Urinary bladder (tissue), 3 donors: ENCODE measurements at regions not wholly inside any gene's neighbourhood (a gene's known extent, or its start where the extent isn't known, plus 50 kb on each side); places are given as distances from the start of the nearest gene placed in this dataset.
"Not testable (repeated sequence)": the region's sequence is repeated elsewhere in the genome, so short reads cannot be mapped to it uniquely, and the experiment has no call there.

ENCODE experiments used
- DNase-seq: peaks from one replicate; pipeline ENCODE4 v3.0.0-alpha.2; 2015; ENCODE audit errors: extremely low spot score
- H3K27ac ChIP-seq: one replicate; pipeline ENCODE4 v1.5.1; 2013; ENCODE audit warnings: low read depth, mild to moderate bottlenecking, moderate library complexity
- H3K36me3 ChIP-seq: one replicate; pipeline ENCODE4 v1.6.1; 2013; ENCODE audit warnings: mild to moderate bottlenecking, moderate library complexity; ENCODE audit not compliant: insufficient read depth
- H3K4me1 ChIP-seq: one replicate; pipeline ENCODE4 v1.6.1; 2013; ENCODE audit warnings: mild to moderate bottlenecking, moderate library complexity; ENCODE audit not compliant: insufficient read depth
- H3K4me3 ChIP-seq: one replicate; pipeline ENCODE4 v1.5.1; 2013; ENCODE audit warnings: low read depth, low read length
- WGBS: extraction: QIAGEN DNeasy Blood & Tissue Kit; methylation state at CpG from one replicate; pipeline ENCODE4 v1.1.7; 2013; 5-methylcytosine and 5-hydroxymethylcytosine counted together
- donor health status: healthy with polysubstance abuse.
- donor health status: healthy.

DNA sequence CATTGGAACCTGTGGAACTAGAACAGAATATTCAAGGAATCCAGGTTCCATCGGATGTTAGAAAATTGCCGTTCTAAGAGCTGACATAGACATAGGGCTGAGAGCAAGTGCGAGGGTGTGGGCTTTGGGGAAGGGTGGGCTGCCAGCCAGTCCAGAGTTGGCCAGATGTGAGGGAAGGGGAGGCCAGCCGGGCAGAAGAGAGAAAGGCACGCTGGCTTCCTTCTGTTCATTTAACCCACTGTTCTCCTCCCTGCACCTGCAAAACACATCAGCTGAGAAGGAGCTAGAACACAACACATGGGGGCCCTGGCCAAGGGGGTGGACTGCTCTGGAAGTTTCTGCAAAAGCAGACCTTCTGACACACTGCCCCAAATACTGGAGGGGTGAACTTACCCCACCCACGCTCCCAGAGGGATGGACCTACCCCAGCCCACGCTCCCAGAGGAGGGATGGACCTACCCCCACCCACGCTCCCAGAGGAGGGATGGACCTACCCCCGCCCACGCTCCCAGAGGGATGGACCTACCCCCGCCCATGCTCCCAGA lies 98.0 kb downstream of the SHANK2 start:
- H3K36me3 ChIP-seq = no peaks in the 10 kb centered on the region
- H3K4me1 ChIP-seq = no peaks in the 10 kb centered on the region
- H3K27ac ChIP-seq = no peak overlapping the region
- no peak overlapping the region for H3K4me3 ChIP-seq
- DNase-seq = no peak
- 66% methylated on average over 11 of the region's 11 CpGs for WGBS

DNA sequence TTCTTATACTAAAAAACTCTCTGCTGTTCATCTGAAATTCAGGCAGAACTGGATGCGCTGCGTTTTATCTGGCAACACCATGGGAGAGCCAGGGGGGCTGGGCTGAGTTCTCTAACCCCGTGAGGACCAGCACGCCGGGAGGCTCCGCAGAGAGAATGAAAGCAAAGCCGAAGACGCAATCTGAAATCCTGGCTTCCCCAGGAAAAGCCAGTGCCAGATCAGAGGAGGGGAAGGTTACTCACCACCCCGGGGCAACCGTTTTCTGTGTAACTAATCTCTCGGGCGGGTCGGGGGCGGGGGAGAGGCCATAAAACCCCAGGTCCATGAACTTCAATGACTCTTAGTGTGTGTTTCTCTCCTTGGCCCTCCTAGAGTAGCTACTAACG lies 99.4 kb downstream of the SHANK2 start:
- Histone ChIP-seq H3K4me3 (peak overlapping the region; percentile 1), H3K4me1 (no peaks in the 10 kb centered on the region), H3K36me3 (no peaks in the 10 kb centered on the region), H3K27ac (no peak overlapping the region)
- no peak for DNase-seq
- whole genome bisulfite sequencing = 2% methylated on average over 15 of the region's 15 CpGs

DNA sequence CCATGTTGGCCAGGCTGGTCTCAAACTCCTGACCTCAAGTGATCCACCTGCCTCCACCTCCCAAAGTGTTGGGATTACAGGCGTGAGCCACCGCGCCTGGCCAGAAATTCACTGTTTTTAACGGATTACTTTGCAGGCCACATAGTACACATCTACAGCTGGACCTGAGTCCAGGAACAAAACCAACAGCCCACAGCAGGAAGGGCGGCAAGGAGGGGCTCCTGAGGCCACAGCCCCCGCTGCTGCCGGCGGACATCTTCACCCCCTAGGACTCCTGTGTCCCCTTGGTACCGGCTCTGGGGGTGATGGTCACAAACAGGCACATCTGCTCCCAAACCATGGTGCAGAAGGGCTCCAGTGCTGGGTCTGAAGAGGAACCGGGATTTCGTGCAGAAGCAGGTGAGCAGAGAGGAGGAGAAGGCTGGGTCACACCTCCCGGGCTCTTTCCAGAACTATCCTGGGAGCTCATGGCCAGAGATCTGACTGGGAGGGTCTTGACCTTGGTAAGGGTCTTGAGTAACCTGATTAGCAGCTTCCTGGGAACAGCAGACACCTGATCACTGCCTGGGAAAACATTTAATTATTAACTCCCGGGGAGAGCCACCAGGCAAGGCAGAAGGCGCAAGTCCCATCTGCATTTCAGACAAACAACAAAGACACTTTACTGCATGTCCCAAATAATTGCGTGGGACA lies 99.9 kb downstream of the SHANK2 start:
- not testable (repeated sequence) for H3K4me3 ChIP-seq, DNase-seq, H3K4me1 ChIP-seq, H3K36me3 ChIP-seq, H3K27ac ChIP-seq
- WGBS = 60% methylated on average over 15 of the region's 15 CpGs

DNA sequence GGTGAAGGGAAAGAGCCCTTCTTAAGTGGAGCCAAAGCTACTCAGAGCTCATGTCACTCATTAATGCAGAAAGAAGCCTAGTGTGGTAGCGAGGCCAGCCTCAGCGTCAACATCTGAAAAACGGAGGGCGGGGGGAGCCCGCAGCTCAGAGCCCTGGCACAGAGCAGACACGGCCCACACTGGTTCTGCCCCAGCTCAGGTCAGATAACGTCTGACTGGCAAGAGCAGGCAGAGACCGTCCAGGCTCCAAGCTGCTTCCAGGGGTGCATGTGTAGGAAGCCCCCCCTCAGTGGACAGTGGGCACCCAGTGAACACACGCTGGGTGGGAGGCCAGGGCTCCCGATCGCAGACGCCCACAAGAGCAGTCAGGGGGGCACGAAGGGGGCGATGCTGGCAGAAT lies 100.8 kb downstream of the SHANK2 start:
- H3K4me3 ChIP-seq = no peak overlapping the region
- DNase-seq = no peak
- H3K36me3 ChIP-seq = no peaks in the 10 kb centered on the region
- no peak overlapping the region for H3K27ac ChIP-seq
- H3K4me1 ChIP-seq = no peaks in the 10 kb centered on the region
- WGBS = 81% methylated on average over 14 of the region's 14 CpGs

DNA sequence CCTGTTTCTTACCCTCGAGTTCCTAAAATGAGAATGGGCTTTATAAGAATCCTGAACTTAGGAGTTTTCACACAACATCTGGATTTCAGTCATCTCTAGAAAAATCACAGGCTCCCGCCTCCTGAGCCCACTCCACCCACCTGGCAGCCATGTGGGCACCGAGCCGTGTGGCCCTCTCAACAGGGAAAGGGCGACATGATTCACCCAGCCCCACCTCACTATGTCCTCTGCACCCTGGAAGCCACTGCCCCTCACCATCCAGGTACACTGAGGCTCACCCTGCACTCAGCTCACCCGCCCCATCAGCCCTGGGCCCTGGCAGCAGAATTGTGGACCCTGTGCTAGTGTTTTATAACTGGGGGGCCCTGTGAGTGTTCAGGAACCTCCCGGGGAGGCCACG lies 101.5 kb downstream of the SHANK2 start:
- no peak overlapping the region for H3K27ac ChIP-seq
- no peaks in the 10 kb centered on the region for H3K36me3 ChIP-seq
- no peaks in the 10 kb centered on the region for H3K4me1 ChIP-seq
- 87% methylated on average over 8 of the region's 8 CpGs for WGBS
- H3K4me3 ChIP-seq = no peak overlapping the region
- no peak for DNase-seq

DNA sequence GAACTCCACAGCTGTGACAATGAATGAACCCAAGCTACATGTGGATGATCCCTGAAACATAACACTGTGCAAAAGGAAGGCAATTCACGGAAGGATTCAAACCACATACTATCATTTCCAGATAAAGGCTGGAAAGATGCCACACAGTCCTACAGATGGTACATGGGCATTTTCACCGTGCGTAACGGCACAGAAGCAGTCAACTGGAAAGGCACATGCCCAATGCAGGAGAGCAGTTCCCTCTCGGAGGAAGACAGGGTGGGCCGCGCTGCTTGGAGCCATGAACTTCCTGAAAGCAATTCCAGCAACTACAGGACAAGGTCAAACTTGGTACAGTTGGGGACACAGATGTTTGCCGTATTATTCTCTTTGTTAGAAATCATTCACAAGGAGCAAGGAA lies 103.7 kb downstream of the SHANK2 start:
- Histone ChIP-seq H3K4me3 (no peak overlapping the region), H3K27ac (no peak overlapping the region), H3K4me1 (no peaks in the 10 kb centered on the region), H3K36me3 (no peaks in the 10 kb centered on the region)
- no peak for DNase-seq
- WGBS = 79% methylated on average over 8 of the region's 8 CpGs

DNA sequence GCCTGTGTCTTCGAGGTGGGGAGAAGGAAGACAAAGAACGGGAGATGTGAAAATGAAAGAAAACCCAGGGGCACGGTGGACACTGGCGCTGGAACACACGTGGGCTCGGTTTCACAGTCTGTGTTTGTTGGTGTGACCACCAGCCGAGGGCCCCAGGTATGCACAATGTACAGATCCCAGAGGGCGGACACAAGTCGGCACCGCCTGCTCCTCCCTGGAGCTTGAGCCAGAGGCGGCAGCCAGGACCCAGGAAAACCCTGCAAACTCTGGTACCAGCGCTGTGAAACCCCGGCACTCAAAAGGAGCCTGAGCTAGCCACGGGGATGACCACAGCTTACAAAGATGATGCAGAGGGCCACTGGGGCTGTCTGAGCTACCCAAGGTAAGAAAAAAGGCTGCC lies 105.0 kb downstream of the SHANK2 start:
- no peak overlapping the region for H3K4me3 ChIP-seq
- 91% methylated on average over 14 of the region's 14 CpGs for WGBS
- H3K27ac ChIP-seq = no peak overlapping the region
- DNase-seq = no peak
- H3K4me1 ChIP-seq = no peaks in the 10 kb centered on the region
- no peaks in the 10 kb centered on the region for H3K36me3 ChIP-seq

DNA sequence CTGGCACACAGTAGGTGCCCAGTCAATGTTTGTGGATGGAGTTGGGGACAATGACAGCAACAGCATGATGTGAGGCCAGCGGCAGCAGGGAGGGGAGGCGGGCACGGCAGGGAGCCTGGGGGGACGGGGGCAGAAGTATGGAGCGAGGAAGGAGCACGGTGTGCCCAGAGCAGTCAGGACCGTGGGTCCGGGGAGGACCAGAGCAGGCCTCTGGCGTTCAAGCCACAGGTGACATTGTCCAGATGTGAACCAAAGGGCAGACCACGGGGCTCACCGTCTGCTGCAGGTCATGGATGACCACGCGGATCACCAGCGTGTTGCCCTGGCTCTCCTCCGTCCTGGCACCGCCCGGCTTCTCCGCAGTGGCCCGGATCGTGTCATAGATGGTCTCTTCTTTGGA lies 105.5 kb downstream of the SHANK2 start:
- no peaks in the 10 kb centered on the region for H3K4me1 ChIP-seq
- no peak for DNase-seq
- no peak overlapping the region for H3K27ac ChIP-seq
- H3K4me3 ChIP-seq = no peak overlapping the region
- WGBS = 92% methylated on average over 20 of the region's 20 CpGs
- no peaks in the 10 kb centered on the region for H3K36me3 ChIP-seq

DNA sequence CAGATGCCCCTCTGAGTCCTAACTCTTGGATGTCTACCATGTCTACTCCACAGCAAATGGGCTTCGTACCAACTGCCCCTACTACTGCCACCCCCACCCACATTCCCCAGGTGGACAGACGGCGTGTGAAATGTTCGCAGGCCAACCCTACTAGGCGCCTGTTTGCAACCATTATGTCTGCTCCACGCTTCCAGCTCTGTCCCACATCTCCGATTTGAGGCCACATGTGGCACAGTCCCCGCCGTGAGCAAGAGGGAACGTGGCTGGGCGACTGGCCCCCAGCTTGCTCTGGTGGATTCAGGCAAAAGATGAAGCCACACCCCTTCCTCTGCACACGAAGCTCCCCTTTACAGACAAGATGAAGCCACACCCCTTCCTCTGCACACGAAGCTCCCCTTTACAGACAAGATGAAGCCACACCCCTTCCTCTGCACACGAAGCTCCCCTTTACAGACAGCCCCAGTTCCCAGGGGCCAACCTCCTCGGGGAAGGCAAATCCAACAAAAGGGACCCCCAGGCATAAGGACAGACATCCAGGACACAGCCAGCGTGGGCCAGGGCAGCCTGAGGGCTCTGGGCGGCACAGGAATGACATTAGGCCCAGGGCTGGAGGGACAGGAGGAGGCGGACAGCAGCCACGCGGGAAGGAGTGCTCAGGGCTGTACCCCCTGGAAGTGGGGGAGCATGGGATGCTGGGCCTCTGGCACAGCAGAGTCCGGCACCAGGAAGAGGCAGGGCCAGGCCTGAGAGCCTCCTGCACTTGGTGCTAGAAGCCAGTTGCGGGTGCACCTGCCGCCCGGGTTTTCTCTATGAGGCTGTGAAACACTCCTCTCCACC lies 106.2 kb downstream of the SHANK2 start:
- WGBS = 75% methylated on average over 24 of the region's 24 CpGs
- Histone ChIP-seq H3K36me3 (no peaks in the 10 kb centered on the region), H3K4me3 (no peak overlapping the region), H3K4me1 (no peaks in the 10 kb centered on the region), H3K27ac (no peak overlapping the region)
- DNase-seq = no peak

DNA sequence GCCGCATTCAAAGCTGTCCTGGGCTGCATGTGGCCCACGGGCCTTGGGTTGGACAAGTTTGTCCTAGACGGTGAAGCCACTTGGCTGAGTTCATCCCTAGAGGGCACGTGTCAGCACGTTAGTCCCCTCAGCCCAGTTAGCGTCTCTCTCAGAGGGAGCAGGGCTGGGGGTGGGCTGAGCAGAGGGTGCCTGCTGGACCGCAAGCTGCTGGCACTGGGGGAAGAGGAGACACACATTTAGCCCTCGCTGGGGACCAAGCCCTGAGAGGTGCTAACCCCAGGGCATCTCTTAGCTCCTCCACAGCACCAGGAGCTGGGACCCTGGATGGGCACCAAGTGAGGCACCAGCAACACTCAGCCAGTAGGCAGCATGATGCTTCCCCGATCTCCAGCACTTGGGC lies 107.0 kb downstream of the SHANK2 start:
- Histone ChIP-seq H3K27ac (no peak overlapping the region), H3K4me3 (no peak overlapping the region), H3K4me1 (no peaks in the 10 kb centered on the region), H3K36me3 (no peaks in the 10 kb centered on the region)
- DNase-seq = no peak
- WGBS = 76% methylated on average over 9 of the region's 9 CpGs

DNA sequence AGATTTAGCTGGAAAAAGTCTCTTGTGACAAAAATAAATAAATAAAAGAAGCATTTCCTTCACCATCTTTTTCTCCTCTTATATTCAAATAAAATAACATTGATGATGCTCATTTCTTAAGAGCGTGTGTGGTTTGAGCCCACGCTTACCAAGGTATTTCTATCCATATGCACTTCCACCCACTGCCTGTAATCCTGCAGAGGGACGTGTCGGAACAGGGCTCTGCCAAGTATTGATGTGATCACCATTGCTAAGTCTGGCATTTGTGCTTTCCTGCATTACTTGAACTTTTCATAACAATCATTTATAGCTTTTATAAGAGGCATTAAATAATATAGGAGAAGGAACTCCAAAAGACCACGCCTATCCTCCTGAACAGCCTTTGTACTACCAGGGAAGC lies 107.6 kb downstream of the SHANK2 start:
- H3K36me3 ChIP-seq = no peaks in the 10 kb centered on the region
- DNase-seq = no peak
- H3K4me3 ChIP-seq = no peak overlapping the region
- H3K27ac ChIP-seq = no peak overlapping the region
- H3K4me1 ChIP-seq = no peaks in the 10 kb centered on the region
- WGBS = 86% methylated on average over 5 of the region's 5 CpGs

DNA sequence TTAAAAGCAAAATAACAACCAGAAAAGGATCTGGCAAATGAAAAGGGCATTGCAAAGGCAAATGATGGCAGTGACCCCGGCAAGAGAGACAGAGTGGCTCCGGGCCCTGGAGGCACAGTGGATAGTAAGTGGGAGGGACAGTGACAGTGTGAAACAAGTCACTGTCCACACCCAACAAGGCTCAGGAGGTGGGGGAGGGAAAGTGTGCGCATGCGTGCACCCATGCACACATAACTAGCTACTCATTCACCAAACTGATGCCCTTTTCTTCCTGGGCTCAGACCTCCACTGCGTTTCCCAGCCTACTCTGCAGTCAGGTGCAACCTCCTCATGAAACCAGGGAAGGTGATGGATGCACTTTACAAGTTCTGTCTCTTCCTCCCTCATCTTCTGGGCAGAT lies 108.4 kb downstream of the SHANK2 start:
- no peak for DNase-seq
- no peaks in the 10 kb centered on the region for H3K36me3 ChIP-seq
- WGBS = 82% methylated on average over 5 of the region's 5 CpGs
- no peak overlapping the region for H3K4me3 ChIP-seq
- no peaks in the 10 kb centered on the region for H3K4me1 ChIP-seq
- no peak overlapping the region for H3K27ac ChIP-seq

DNA sequence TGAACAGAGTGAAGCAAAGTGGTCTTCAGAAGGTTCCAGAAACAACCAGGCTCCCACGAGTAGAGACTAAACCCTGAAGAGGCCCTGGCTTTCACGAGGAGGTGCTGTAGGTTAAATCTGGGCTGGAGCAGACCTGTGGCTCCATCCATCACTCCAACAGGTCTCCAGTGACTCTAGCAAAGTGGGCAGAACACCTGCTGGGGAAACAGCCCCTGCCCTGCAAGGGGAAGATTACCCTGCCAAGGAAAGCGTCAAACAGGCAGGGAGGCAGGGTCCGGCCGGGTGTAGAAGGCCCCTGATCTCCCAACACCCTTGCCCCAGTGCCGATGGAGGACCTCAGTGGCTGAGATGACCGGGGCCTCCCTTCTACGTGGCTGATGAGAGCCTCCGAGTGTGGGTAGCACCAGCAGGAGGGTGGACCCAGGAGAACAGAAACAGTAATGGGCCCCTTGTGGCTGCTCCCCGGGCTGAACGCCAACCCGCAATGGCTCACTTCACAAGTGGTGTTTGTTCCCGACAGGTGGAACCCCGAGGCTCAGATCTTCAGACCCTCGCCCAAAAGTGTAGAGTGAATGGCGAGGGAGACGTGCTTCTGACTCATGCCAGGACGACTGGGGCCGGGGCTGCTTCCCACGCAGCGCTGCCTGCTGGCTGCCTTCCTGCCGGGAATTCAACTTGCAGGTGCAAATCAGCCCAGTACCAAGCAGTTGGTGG lies 112.0 kb downstream of the SHANK2 start:
- Histone ChIP-seq H3K36me3 (no peaks in the 10 kb centered on the region), H3K4me3 (no peak overlapping the region), H3K4me1 (no peaks in the 10 kb centered on the region), H3K27ac (no peak overlapping the region)
- no peak for DNase-seq
- WGBS = 87% methylated on average over 22 of the region's 22 CpGs
